ENCODE measurements at regions not wholly inside any gene's neighbourhood (a gene's known extent, or its start where the extent isn't known, plus 50 kb on each side); places are given as distances from the start of the nearest gene placed in this dataset.

DNA sequence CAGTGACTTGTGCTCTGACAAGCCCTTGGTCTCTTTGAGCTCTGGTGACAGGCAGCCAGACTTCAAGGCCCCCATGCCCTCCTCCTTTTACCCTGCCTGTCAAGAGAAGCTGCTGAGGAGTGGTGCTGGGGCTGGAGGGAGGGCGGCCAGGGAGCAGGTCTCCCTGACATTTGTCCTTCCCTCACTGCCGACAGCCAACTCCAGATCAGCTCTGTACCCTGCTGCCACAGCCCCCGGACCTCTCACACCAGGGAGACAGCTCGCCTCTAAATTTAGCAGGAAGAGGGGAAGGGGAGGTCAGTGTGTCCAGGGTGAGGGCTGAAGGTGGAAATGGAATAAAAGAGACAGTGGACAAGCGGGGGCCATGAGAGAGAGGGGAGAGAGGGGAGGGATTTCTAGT is 155.8 kb downstream of the TDRD15 start:
- H3K27ac ChIP-seq (ENCODE audit: low read depth, low read length) = no peak overlapping the region
- no peak overlapping the region for H2AFZ ChIP-seq (ENCODE audit: low read depth, low read length, severe bottlenecking)
- H3F3A ChIP-seq (ENCODE audit: insufficient read depth) = no peaks in the 10 kb centered on the region

DNA sequence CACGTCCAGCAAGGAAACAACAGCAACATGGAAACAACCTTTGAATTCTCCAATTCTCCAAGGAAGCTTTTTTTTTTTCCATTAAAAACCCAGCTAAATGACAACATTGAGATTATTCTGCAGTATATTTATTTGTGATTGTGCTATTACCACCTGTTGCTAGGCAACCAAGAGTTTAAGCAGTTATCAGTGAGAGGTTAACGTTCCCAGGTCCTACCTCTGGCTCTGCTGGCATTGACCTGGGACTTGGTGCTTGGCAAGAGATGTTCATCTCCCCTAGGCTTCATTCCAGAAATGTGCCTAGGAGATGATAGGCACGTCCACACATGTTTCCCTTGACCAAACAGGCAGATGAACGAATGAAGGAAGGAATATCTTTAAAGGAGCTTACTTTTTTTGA is 157.0 kb downstream of the TDRD15 start:
- no peaks in the 10 kb centered on the region for H4K20me1 ChIP-seq (ENCODE audit: low read depth, low read length)

More for the DNA sequence above, 155.8 kb downstream of the TDRD15 start:
- Histone ChIP-seq H3K9ac (ENCODE audit: low read length) (no peak overlapping the region), H4K20me1 (ENCODE audit: low read depth, low read length) (no peaks in the 10 kb centered on the region), H3K4me3 (ENCODE audit: insufficient read depth, low read length, poor library complexity, severe bottlenecking) (no peak overlapping the region), H3K4me2 (ENCODE audit: low read depth, low read length, poor library complexity, severe bottlenecking) (no peak overlapping the region), H3K9me3 (ENCODE audit: insufficient read depth, low read length) (no peaks in the 10 kb centered on the region), H3K27me3 (ENCODE audit: low read length) (no peaks in the 10 kb centered on the region), H3K79me2 (ENCODE audit: insufficient read depth, low read length) (no peaks in the 10 kb centered on the region), H3K36me3 (ENCODE audit: low read length) (no peaks in the 10 kb centered on the region), H3K9me2 (replicated peaks; ENCODE audit: insufficient read depth, low read length) (no peaks in the 10 kb centered on the region)
- TF ChIP-seq EZH2phosphoT487 (conservative IDR thresholded peaks at IDR 0.05; ENCODE audit: low read length) = no peak
- TF ChIP-seq, protein P1, sequence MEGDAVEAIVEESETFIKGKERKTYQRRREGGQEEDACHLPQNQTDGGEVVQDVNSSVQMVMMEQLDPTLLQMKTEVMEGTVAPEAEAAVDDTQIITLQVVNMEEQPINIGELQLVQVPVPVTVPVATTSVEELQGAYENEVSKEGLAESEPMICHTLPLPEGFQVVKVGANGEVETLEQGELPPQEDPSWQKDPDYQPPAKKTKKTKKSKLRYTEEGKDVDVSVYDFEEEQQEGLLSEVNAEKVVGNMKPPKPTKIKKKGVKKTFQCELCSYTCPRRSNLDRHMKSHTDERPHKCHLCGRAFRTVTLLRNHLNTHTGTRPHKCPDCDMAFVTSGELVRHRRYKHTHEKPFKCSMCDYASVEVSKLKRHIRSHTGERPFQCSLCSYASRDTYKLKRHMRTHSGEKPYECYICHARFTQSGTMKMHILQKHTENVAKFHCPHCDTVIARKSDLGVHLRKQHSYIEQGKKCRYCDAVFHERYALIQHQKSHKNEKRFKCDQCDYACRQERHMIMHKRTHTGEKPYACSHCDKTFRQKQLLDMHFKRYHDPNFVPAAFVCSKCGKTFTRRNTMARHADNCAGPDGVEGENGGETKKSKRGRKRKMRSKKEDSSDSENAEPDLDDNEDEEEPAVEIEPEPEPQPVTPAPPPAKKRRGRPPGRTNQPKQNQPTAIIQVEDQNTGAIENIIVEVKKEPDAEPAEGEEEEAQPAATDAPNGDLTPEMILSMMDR (IDR thresholded peaks at IDR 0.05; ENCODE audit: insufficient read depth, low read length, poor library complexity, severe bottlenecking) = no peak

DNA sequence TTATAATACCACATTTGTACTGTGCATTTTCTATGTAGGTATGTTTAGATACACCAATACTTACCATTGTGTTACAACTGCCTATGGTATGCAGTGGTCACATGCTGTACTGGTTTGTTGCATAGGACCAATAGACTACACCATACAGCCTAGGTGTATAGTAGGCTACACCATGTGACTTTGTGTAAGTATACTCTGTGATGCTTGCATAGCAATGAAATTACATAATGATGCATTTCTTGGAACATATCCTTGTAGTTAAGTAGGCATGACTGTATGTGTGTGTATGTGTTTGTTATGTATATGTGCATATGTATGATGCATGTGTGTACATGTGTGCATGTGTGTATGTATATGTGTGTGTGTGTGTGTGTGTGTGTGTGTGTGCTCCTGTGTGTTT is 157.6 kb downstream of the TDRD15 start:
- no peak overlapping the region for H3K27ac ChIP-seq (ENCODE audit: low read depth, low read length)
- H4K20me1 ChIP-seq (ENCODE audit: low read depth, low read length) = no peaks in the 10 kb centered on the region
- no peaks in the 10 kb centered on the region for H3K9me3 ChIP-seq (ENCODE audit: insufficient read depth, low read length)
- no peaks in the 10 kb centered on the region for H3K79me2 ChIP-seq (ENCODE audit: insufficient read depth, low read length)
- no peak overlapping the region for H3K9ac ChIP-seq (ENCODE audit: low read length)
- H3K4me2 ChIP-seq (ENCODE audit: low read depth, low read length, poor library complexity, severe bottlenecking) = no peak overlapping the region
- H3K4me3 ChIP-seq (ENCODE audit: insufficient read depth, low read length, poor library complexity, severe bottlenecking) = no peak overlapping the region
- no peaks in the 10 kb centered on the region for H3K9me2 ChIP-seq (replicated peaks; ENCODE audit: insufficient read depth, low read length)
- H3K36me3 ChIP-seq (ENCODE audit: low read length) = no peaks in the 10 kb centered on the region
- H3F3A ChIP-seq (ENCODE audit: insufficient read depth) = no peaks in the 10 kb centered on the region
- no peaks in the 10 kb centered on the region for H3K27me3 ChIP-seq (ENCODE audit: low read length)
- no peak for TF ChIP-seq EZH2phosphoT487 (conservative IDR thresholded peaks at IDR 0.05; ENCODE audit: low read length)
- TF ChIP-seq, protein P1 (IDR thresholded peaks at IDR 0.05; ENCODE audit: insufficient read depth, low read length, poor library complexity, severe bottlenecking) = no peak
- no peak overlapping the region for H2AFZ ChIP-seq (ENCODE audit: low read depth, low read length, severe bottlenecking)

More for the DNA sequence above, 157.0 kb downstream of the TDRD15 start:
- Histone ChIP-seq H3K4me3 (ENCODE audit: insufficient read depth, low read length, poor library complexity, severe bottlenecking) (no peak overlapping the region), H3K9ac (ENCODE audit: low read length) (no peak overlapping the region), H3F3A (ENCODE audit: insufficient read depth) (no peaks in the 10 kb centered on the region), H3K4me2 (ENCODE audit: low read depth, low read length, poor library complexity, severe bottlenecking) (no peak overlapping the region), H3K79me2 (ENCODE audit: insufficient read depth, low read length) (no peaks in the 10 kb centered on the region), H2AFZ (ENCODE audit: low read depth, low read length, severe bottlenecking) (no peak overlapping the region), H3K27me3 (ENCODE audit: low read length) (no peaks in the 10 kb centered on the region), H3K9me2 (replicated peaks; ENCODE audit: insufficient read depth, low read length) (no peaks in the 10 kb centered on the region), H3K27ac (ENCODE audit: low read depth, low read length) (no peak overlapping the region), H3K36me3 (ENCODE audit: low read length) (no peaks in the 10 kb centered on the region), H3K9me3 (ENCODE audit: insufficient read depth, low read length) (no peaks in the 10 kb centered on the region)
- TF ChIP-seq, protein P1 (IDR thresholded peaks at IDR 0.05; ENCODE audit: insufficient read depth, low read length, poor library complexity, severe bottlenecking) = no peak
- no peak for TF ChIP-seq EZH2phosphoT487 (conservative IDR thresholded peaks at IDR 0.05; ENCODE audit: low read length)
